ENCODE measurements at regions not wholly inside any gene's neighbourhood (a gene's known extent, or its start where the extent isn't known, plus 50 kb on each side); places are given as distances from the start of the nearest gene placed in this dataset.

- no peak for DNase-seq
Measured at GRCh38 chr4:33149658-33150524, 2429.7 kb downstream of the PCDH7 start.

GRCh38 chr4:33150525-33150910 is 2430.3 kb downstream of the PCDH7 start:
- DNase-seq = no peak

GRCh38 chr4:33160126-33160525 is 2440.0 kb downstream of the PCDH7 start:
- DNase-seq = no peak

GRCh38 chr4:33161202-33161601 is 2441.0 kb downstream of the PCDH7 start:
- no peak for DNase-seq

GRCh38 chr4:33162122-33162521 is 2442.0 kb downstream of the PCDH7 start:
- DNase-seq = no peak

GRCh38 chr4:33171873-33172525 is 2451.8 kb downstream of the PCDH7 start:
- no peak for DNase-seq

GRCh38 chr4:33176566-33176965 is 2456.4 kb downstream of the PCDH7 start:
- DNase-seq = no peak

GRCh38 chr4:33184657-33185290 is 2464.6 kb downstream of the PCDH7 start:
- DNase-seq = no peak

GRCh38 chr4:33187035-33187434 is 2466.9 kb downstream of the PCDH7 start:
- DNase-seq = no peak

- no peak for DNase-seq
Measured at GRCh38 chr4:33188733-33189132, 2468.6 kb downstream of the PCDH7 start.

- no peak for DNase-seq
Measured at GRCh38 chr4:33189169-33189568, 2469.0 kb downstream of the PCDH7 start.

- no peak for DNase-seq
Measured at GRCh38 chr4:33193109-33193508, 2472.9 kb downstream of the PCDH7 start.

- no peak for DNase-seq
Measured at GRCh38 chr4:33200377-33200776, 2480.2 kb downstream of the PCDH7 start.

GRCh38 chr4:33218238-33218637 is 2498.1 kb downstream of the PCDH7 start:
- DNase-seq = no peak

- no peak for DNase-seq
Measured at GRCh38 chr4:33226133-33226532, 2506.0 kb downstream of the PCDH7 start.

GRCh38 chr4:33226783-33227182 is 2506.6 kb downstream of the PCDH7 start:
- no peak for DNase-seq

GRCh38 chr4:33255094-33255493 is 2534.9 kb downstream of the PCDH7 start:
- no peak for DNase-seq

GRCh38 chr4:33255507-33255906 is 2535.3 kb downstream of the PCDH7 start:
- no peak for DNase-seq

GRCh38 chr4:33262824-33263223 is 2542.7 kb downstream of the PCDH7 start:
- no peak for DNase-seq

- no peak for DNase-seq
Measured at GRCh38 chr4:33268776-33269175, 2548.6 kb downstream of the PCDH7 start.

- DNase-seq = no peak
Measured at GRCh38 chr4:33270403-33270802, 2550.2 kb downstream of the PCDH7 start.

GRCh38 chr4:33272722-33273121 is 2552.6 kb downstream of the PCDH7 start:
- DNase-seq = no peak

- no peak for DNase-seq
Measured at GRCh38 chr4:33283818-33284217, 2563.6 kb downstream of the PCDH7 start.

GRCh38 chr4:33296876-33297455 is 2576.8 kb downstream of the PCDH7 start:
- DNase-seq = no peak
